Stimulated activated CD4-positive, alpha-beta T cell treated with anti-CD3 and anti-CD28 coated beads, Interleukin-1b, Interleukin-23, amount 100 ng/mL, for 1 hour (primary cell): ENCODE measurements at regions not wholly inside any gene's neighbourhood (a gene's known extent, or its start where the extent isn't known, plus 50 kb on each side); places are given as distances from the start of the nearest gene placed in this dataset.
"Not testable (repeated sequence)": the region's sequence is repeated elsewhere in the genome, so short reads cannot be mapped to it uniquely, and the experiment has no call there.

Source experiments
- DNase-seq, 2 donors: peaks; one replicate each; pipeline ENCODE4 v3.0.0-alpha.2; 2020; ENCODE audit warnings: low read depth in 2 of 2

DNA sequence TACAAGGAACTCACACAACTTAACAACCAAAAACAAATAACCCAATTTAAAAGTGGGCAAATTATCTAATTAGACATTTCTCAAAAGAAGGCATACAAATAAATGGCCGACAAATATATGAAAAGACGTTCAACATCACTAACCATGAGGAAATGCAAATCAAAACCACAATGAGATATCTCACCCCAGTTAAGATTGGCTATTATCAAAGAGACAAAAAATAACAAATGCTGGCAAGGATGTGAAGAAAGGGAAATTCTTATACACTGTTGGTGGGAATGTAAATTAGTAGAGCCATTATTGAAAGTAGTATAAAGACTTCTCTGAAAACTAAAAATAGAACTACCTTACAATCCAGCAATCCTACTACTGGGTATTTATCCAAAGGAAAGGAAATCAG is 96.7 kb upstream of the SIRPG start:
- no peak for DNase-seq

DNA sequence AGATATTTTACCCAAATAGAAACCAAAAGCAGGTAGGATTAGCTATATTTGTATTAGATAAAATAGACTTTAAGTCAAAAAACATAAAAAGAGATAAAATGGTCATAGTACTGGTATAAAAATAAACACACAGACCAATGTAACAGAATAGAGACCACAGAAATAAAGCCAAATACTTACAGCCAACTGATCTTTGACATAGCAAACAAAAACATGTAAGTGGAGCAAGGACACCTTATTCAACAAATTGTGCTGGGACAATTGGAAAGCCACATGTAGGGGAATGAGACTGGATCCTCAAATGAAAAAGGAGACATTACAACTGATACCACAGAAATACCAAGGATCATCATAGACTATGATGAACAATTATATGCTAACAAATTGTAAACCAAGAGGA is 94.5 kb upstream of the SIRPG start:
- no peak for DNase-seq

GRCh38 chr20:1748777-1749176 is 91.2 kb upstream of the SIRPG start:
- no peak for DNase-seq

DNA sequence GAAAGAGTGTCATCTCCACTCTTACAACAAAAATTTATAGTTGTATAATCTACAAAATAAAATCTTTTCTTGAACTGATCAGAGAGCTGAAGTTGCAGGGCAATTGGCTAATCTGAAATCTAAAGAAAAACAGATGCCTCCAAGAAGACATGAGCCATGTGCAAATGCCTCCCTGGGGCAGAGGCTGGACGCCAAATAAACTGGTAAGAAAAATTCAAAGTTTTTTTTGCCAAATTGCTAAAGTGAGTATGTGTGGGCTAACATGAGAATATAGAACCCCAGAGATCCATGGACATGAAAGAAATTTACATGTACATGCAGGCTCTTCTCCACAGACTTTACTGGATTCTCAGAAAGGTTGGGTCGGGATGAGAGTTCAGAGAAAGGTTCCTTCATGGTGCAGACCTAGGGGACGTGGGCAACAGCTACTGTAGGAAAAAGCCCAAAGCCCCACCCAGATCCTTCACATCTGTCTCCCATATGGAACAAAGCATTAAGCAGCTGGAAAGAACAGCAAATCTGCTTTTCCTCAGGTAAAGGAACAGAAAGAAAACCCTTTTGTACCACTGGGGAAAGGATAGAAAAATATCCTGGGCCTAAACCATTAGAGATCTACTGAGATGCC is 90.5 kb upstream of the SIRPG start:
- DNase-seq: no peak

- not testable (repeated sequence) for DNase-seq
These were observed 84.5 kb upstream of the SIRPG start for GRCh38 chr20:1742049-1742434.

GRCh38 chr20:1741309-1742048 is 83.9 kb upstream of the SIRPG start:
- DNase-seq: no peak

DNA sequence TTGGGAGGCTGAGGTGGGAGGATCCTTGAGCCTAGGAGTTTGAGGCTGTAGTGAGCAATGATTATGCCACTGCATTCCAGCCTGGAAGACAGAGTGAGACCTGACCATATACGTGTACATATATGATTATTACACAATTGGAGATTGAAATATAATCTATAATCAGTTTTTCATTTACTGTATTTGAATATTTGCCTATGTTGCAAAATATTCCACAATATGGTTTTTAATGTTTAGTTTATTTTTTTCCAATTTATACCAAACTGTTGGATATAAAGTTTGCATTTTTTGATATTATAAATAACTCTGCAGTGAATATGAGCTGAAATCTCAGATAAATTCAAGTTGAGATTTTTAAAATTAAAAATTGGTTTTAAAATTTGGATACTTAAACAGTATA is 79.6 kb upstream of the SIRPG start:
- no peak for DNase-seq

DNA sequence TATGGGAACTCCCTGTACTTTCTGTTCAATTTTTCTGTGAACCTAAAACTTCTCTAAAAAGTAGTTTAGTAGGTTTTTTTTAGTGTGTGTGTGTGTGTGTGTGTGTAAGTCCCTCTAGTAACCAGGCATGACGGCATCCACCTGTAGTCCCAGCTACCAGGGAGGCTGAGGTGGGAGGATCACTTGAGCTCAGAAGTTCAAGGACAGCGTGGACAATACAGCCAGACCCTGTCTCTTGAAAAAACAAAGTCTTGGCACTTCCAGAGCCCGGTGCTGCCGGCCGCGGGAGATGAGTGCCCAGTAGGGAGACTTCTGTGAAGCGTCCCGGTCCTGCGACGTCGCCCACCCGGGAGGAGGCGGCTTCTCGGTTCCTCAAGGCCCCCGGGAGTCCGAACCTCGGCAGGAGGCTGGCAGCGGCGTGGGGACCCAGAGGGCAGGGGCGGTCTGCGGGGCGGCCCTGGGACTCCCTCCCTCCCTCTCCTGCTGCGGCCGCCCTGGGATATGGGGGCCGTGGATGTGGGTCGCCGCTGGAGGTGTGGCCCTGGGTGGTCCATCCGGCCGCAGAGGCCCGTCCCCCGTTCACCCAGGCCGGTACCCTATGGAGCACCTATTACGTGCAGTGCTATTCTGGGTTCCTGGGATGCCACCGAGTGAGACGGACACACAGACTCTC is 78.0 kb upstream of the SIRPG start:
- no peak for DNase-seq

DNA sequence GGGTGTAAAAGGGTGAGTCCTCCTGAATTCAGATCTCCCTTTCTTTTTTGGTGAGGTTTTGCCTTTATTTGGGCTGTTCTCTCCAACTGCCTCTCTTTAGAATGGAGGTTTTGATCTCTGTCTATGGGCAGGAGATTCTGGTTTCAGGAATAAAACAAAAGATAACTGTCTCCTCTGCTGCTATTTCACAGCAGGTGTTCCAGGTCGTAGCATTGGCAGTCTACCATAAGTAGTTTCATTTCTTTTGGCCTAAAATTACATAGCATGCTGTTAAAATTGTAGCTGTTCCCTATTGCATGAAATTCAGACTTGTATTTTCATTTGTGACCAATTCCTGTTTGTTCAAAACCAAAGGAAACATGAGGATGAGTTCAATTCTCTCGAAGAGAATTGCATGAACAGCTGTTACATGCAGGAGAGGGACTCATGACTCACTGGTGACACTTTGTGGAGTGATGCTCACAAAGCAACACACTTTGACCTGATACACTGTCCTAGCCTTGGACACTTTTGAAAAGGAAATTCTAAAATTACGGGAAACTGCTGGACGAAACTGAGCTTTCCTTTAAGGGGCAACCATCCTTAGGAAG is 76.8 kb upstream of the SIRPG start:
- DNase-seq: peak in 1 of 2 donors; percentile 3

GRCh38 chr20:1731828-1732375 is 74.3 kb upstream of the SIRPG start:
- not testable (repeated sequence) for DNase-seq

- DNase-seq: not testable (repeated sequence)
These were observed 73.6 kb upstream of the SIRPG start for GRCh38 chr20:1730981-1731711.

GRCh38 chr20:1727303-1727702 is 69.7 kb upstream of the SIRPG start:
- DNase-seq: not testable (repeated sequence)

DNA sequence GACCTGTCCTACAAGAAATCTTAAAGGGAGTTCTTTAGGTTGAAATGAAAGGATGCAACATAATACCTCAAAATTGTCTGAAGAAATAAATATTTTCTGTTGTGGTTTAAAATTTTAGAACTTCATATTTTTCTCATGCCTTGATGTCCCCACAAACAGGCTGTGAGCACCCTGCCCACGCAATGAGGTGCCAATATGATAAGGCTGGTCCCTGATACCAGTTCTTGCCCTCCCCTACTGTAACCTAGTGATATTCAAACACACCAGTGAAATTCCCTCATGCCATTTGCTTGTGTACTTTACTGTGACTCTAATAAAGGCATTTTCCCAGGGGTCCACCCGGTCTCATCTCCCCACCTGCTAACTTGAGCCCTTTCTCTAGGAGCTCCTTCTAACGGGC is 67.3 kb upstream of the SIRPG start:
- DNase-seq: no peak

- no peak for DNase-seq
These were observed 65.0 kb upstream of the SIRPG start for GRCh38 chr20:1722513-1723050.

DNA sequence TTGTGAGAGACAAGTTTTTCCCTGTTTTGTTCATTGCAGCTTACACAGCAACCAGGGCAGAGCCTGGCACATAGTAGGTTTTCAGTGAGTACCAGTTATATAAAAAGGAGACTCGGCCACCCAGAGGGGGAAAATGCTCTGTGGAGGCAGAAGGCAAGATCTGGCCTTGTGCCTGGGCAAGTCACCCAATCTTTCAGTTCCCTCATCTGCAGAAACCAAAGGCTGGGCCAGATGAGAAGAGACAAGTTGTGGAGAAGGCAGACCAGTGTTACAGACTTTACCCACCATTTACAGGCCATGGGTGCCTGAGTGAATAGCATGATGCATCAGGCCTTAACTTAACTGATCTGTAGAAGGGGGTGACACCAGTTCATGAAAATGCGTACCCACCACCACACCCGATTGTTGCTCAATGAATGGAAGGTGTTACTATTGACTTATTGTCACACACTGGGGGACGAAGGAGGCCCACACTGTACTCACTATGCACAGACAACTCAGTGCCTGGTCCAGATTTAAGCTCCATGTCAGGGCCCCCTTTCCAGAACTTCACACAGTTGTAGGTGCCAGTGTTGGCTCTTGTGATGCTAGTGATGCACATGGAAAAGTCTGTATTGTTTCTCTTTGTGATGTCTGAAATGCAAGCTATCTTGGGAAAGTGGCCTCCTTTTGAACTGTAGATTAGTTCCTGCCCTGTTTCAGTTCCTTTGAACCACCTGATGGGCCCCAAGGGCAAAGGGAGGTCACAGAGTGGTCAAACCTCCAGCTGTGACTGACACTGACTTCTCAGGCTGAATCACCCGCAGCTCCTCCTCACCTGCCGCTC is 64.3 kb upstream of the SIRPG start:
- DNase-seq: no peak

- no peak for DNase-seq
These were observed 63.4 kb upstream of the SIRPG start for GRCh38 chr20:1720845-1721475.

DNA sequence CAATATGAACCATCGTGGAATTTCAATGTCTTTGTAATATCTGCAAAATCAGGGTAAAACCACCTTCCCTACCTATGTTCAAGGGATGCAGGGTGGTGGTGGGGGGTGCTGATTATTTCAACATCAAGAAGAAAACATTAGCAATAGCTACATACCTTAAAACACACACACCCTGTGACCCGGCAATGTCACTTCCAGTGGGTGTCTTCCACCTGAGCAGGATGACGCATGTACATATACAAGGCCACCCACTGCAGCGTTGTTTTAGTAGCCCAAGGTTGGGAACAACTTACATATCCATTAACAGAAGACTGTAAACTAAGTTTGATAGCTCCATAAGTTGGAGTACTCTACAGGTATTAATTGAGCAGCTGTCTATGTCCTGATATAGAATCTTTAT is 62.6 kb upstream of the SIRPG start:
- DNase-seq: no peak

DNA sequence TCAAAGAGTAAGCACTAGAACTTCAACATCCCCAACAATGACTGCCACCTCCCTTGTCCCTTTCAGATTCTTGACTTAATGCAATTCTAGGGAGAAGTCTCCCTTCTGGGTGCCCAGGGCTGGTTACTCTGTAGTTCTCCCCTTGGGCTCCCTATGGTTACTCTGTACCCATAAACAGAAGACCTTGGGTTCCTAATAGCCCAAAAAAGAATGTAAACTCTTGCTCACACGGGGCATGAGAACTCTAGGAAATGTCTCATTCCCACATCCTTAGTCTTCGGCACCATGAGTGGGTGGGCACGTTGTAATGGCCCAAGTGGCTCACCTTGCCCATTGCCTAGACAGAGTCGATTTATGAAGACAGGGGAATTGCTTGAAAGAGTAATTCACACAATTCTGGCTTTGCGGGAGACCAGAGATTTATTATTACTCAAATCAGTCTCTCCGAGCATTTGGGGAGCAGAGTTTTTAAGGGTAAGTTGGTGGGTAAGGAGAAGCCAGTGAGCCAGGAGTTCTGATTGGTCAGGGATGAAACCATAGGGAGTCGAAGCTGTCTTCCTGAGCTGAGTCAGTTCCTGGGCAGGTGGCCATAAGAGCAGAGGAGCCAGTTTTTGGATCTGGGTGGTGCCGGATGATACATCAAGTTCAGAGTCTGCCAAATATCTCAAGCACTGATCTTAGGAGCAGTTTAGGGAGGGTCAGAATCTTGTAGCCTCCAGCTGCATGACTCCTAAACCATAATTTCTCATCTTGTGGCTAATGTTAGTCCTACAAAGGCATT is 61.2 kb upstream of the SIRPG start:
- DNase-seq: no peak
